ENCODE measurements at regions not wholly inside any gene's neighbourhood (a gene's known extent, or its start where the extent isn't known, plus 50 kb on each side); places are given as distances from the start of the nearest gene placed in this dataset.

DNA sequence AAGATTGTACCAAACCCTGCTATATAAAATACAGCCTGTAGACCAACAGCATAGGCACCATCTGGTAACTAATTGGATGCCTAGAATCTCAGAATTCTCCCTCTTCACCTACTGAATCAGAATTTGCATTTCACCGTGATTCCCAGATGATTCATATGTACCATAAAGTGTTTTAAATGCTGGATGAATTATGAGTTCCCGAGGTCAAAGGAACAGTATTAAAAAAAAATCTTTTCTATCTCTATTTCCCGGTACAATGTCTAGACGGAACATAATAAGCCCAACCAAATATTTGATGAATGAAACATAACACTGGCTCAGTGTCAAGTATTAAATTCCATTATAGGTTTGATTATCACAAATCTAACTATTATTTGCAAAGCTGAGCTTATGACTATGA lies 280.0 kb downstream of the ANKRD50 start:
- TF ChIP-seq, protein P1, sequence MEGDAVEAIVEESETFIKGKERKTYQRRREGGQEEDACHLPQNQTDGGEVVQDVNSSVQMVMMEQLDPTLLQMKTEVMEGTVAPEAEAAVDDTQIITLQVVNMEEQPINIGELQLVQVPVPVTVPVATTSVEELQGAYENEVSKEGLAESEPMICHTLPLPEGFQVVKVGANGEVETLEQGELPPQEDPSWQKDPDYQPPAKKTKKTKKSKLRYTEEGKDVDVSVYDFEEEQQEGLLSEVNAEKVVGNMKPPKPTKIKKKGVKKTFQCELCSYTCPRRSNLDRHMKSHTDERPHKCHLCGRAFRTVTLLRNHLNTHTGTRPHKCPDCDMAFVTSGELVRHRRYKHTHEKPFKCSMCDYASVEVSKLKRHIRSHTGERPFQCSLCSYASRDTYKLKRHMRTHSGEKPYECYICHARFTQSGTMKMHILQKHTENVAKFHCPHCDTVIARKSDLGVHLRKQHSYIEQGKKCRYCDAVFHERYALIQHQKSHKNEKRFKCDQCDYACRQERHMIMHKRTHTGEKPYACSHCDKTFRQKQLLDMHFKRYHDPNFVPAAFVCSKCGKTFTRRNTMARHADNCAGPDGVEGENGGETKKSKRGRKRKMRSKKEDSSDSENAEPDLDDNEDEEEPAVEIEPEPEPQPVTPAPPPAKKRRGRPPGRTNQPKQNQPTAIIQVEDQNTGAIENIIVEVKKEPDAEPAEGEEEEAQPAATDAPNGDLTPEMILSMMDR (conservative IDR thresholded peaks at IDR 0.05 in 1 of 2, IDR thresholded peaks at IDR 0.05 in 1 of 2; ENCODE audit: low read depth in 1 of 2, low read length in 2 of 2): no peak
- TF ChIP-seq EZH2 (IDR thresholded peaks at IDR 0.05; ENCODE audit: low read length, missing control alignments): no peak

Measured in fibroblast of lung (primary cell).